ENCODE measurements at regions not wholly inside any gene's neighbourhood (a gene's known extent, or its start where the extent isn't known, plus 50 kb on each side); places are given as distances from the start of the nearest gene placed in this dataset.

GRCh38 chr4:60840020-60840419, 360.1 kb upstream of the ADGRL3 start:
- Mint-ChIP-seq H3K36me3 (ENCODE audit: low read depth) (no peaks in the 10 kb centered on the region), H3K4me3 (no peak overlapping the region), H3K27me3 (no peaks in the 10 kb centered on the region), H3K9me3 (peaks cover 12% of the 10 kb centered on the region), H3K4me1 (no peaks in the 10 kb centered on the region), H3K27ac (no peak overlapping the region)
- no peak for ATAC-seq (replicated peaks)

- H3K36me3 Mint-ChIP-seq (ENCODE audit: low read depth): no peaks in the 10 kb centered on the region
These were observed 353.4 kb upstream of the ADGRL3 start for GRCh38 chr4:60846678-60847077.

GRCh38 chr4:60847614-60848013, 352.5 kb upstream of the ADGRL3 start:
- H3K9me3 Mint-ChIP-seq: peaks cover 18% of the 10 kb centered on the region
- H3K27me3 Mint-ChIP-seq: no peaks in the 10 kb centered on the region
- no peak overlapping the region for H3K27ac Mint-ChIP-seq
- no peak for ATAC-seq (replicated peaks)
- H3K36me3 Mint-ChIP-seq (ENCODE audit: low read depth): no peaks in the 10 kb centered on the region
- no peaks in the 10 kb centered on the region for H3K4me1 Mint-ChIP-seq
- no peak overlapping the region for H3K4me3 Mint-ChIP-seq

More at GRCh38 chr4:60846678-60847077, 353.4 kb upstream of the ADGRL3 start:
- Mint-ChIP-seq H3K9me3 (peaks cover 14% of the 10 kb centered on the region), H3K27ac (no peak overlapping the region), H3K27me3 (no peaks in the 10 kb centered on the region), H3K4me1 (no peaks in the 10 kb centered on the region), H3K4me3 (no peak overlapping the region)
- ATAC-seq (replicated peaks): no peak

GRCh38 chr4:60857130-60857753, 342.9 kb upstream of the ADGRL3 start:
- H3K9me3 Mint-ChIP-seq: peaks cover 17% of the 10 kb centered on the region

GRCh38 chr4:60863442-60863841, 336.7 kb upstream of the ADGRL3 start:
- no peaks in the 10 kb centered on the region for H3K27me3 Mint-ChIP-seq
- no peak overlapping the region for H3K4me3 Mint-ChIP-seq
- no peaks in the 10 kb centered on the region for H3K4me1 Mint-ChIP-seq
- peaks cover 20% of the 10 kb centered on the region for H3K9me3 Mint-ChIP-seq
- no peaks in the 10 kb centered on the region for H3K36me3 Mint-ChIP-seq (ENCODE audit: low read depth)
- no peak for ATAC-seq (replicated peaks)
- H3K27ac Mint-ChIP-seq: no peak overlapping the region

More at GRCh38 chr4:60857130-60857753, 342.9 kb upstream of the ADGRL3 start:
- no peaks in the 10 kb centered on the region for H3K36me3 Mint-ChIP-seq (ENCODE audit: low read depth)
- no peak overlapping the region for H3K4me3 Mint-ChIP-seq
- no peak for ATAC-seq (replicated peaks)
- no peaks in the 10 kb centered on the region for H3K4me1 Mint-ChIP-seq
- H3K27me3 Mint-ChIP-seq: no peaks in the 10 kb centered on the region
- no peak overlapping the region for H3K27ac Mint-ChIP-seq

- Mint-ChIP-seq H3K27ac (no peak overlapping the region), H3K36me3 (ENCODE audit: low read depth) (no peaks in the 10 kb centered on the region), H3K4me3 (no peak overlapping the region), H3K27me3 (no peaks in the 10 kb centered on the region), H3K4me1 (no peaks in the 10 kb centered on the region), H3K9me3 (peaks cover 20% of the 10 kb centered on the region)
- ATAC-seq (replicated peaks): no peak
These were observed 334.9 kb upstream of the ADGRL3 start for GRCh38 chr4:60865273-60865672.

- Mint-ChIP-seq H3K4me3 (no peak overlapping the region), H3K27me3 (no peaks in the 10 kb centered on the region), H3K4me1 (no peaks in the 10 kb centered on the region), H3K9me3 (peaks cover 19% of the 10 kb centered on the region), H3K27ac (no peak overlapping the region), H3K36me3 (ENCODE audit: low read depth) (no peaks in the 10 kb centered on the region)
- ATAC-seq (replicated peaks): no peak
These were observed 331.7 kb upstream of the ADGRL3 start for GRCh38 chr4:60868232-60868960.

GRCh38 chr4:60879135-60879701, 320.9 kb upstream of the ADGRL3 start:
- Mint-ChIP-seq H3K9me3 (peaks cover 17% of the 10 kb centered on the region), H3K4me1 (no peaks in the 10 kb centered on the region), H3K27me3 (no peaks in the 10 kb centered on the region), H3K27ac (no peak overlapping the region), H3K4me3 (no peak overlapping the region), H3K36me3 (ENCODE audit: low read depth) (no peaks in the 10 kb centered on the region)
- no peak for ATAC-seq (replicated peaks)

GRCh38 chr4:60884587-60884986, 315.5 kb upstream of the ADGRL3 start:
- Mint-ChIP-seq H3K27me3 (no peaks in the 10 kb centered on the region), H3K4me3 (no peak overlapping the region), H3K27ac (no peak overlapping the region), H3K36me3 (ENCODE audit: low read depth) (no peaks in the 10 kb centered on the region), H3K4me1 (no peaks in the 10 kb centered on the region), H3K9me3 (peaks cover 24% of the 10 kb centered on the region)
- no peak for ATAC-seq (replicated peaks)

GRCh38 chr4:60885011-60885410, 315.1 kb upstream of the ADGRL3 start:
- peaks cover 27% of the 10 kb centered on the region for H3K9me3 Mint-ChIP-seq
- H3K4me1 Mint-ChIP-seq: no peaks in the 10 kb centered on the region
- ATAC-seq (replicated peaks): no peak
- H3K4me3 Mint-ChIP-seq: no peak overlapping the region
- H3K27me3 Mint-ChIP-seq: no peaks in the 10 kb centered on the region
- no peaks in the 10 kb centered on the region for H3K36me3 Mint-ChIP-seq (ENCODE audit: low read depth)
- no peak overlapping the region for H3K27ac Mint-ChIP-seq

- no peak overlapping the region for H3K4me3 Mint-ChIP-seq
- no peaks in the 10 kb centered on the region for H3K27me3 Mint-ChIP-seq
- H3K27ac Mint-ChIP-seq: no peak overlapping the region
- H3K9me3 Mint-ChIP-seq: peaks cover 35% of the 10 kb centered on the region
- ATAC-seq (replicated peaks): no peak
- H3K36me3 Mint-ChIP-seq (ENCODE audit: low read depth): no peaks in the 10 kb centered on the region
- no peaks in the 10 kb centered on the region for H3K4me1 Mint-ChIP-seq
These were observed 309.4 kb upstream of the ADGRL3 start for GRCh38 chr4:60890743-60891142.

- no peaks in the 10 kb centered on the region for H3K27me3 Mint-ChIP-seq
- no peaks in the 10 kb centered on the region for H3K4me1 Mint-ChIP-seq
- peaks cover 35% of the 10 kb centered on the region for H3K9me3 Mint-ChIP-seq
- no peak overlapping the region for H3K4me3 Mint-ChIP-seq
- no peaks in the 10 kb centered on the region for H3K36me3 Mint-ChIP-seq (ENCODE audit: low read depth)
- ATAC-seq (replicated peaks): no peak
- H3K27ac Mint-ChIP-seq: no peak overlapping the region
These were observed 308.2 kb upstream of the ADGRL3 start for GRCh38 chr4:60891947-60892346.

- Mint-ChIP-seq H3K27me3 (no peaks in the 10 kb centered on the region), H3K4me1 (no peaks in the 10 kb centered on the region)
- ATAC-seq (replicated peaks): no peak
These were observed 302.7 kb upstream of the ADGRL3 start for GRCh38 chr4:60897415-60897814.

GRCh38 chr4:60905162-60905561, 295.0 kb upstream of the ADGRL3 start:
- H3K4me1 Mint-ChIP-seq: no peaks in the 10 kb centered on the region
- H3K4me3 Mint-ChIP-seq: no peak overlapping the region
- no peak for ATAC-seq (replicated peaks)
- no peak overlapping the region for H3K27ac Mint-ChIP-seq
- peaks cover 3% of the 10 kb centered on the region for H3K9me3 Mint-ChIP-seq
- no peaks in the 10 kb centered on the region for H3K36me3 Mint-ChIP-seq (ENCODE audit: low read depth)
- H3K27me3 Mint-ChIP-seq: no peaks in the 10 kb centered on the region

More at GRCh38 chr4:60897415-60897814, 302.7 kb upstream of the ADGRL3 start:
- Mint-ChIP-seq H3K9me3 (peaks cover 8% of the 10 kb centered on the region), H3K27ac (no peak overlapping the region), H3K36me3 (ENCODE audit: low read depth) (no peaks in the 10 kb centered on the region), H3K4me3 (no peak overlapping the region)

GRCh38 chr4:60911127-60911526, 289.0 kb upstream of the ADGRL3 start:
- Mint-ChIP-seq H3K4me1 (no peaks in the 10 kb centered on the region), H3K4me3 (no peak overlapping the region), H3K27me3 (no peaks in the 10 kb centered on the region), H3K9me3 (peaks cover 3% of the 10 kb centered on the region), H3K27ac (no peak overlapping the region), H3K36me3 (ENCODE audit: low read depth) (no peaks in the 10 kb centered on the region)
- no peak for ATAC-seq (replicated peaks)
